CD4-positive, alpha-beta T cell (primary cell): ENCODE measurements at regions not wholly inside any gene's neighbourhood (a gene's known extent, or its start where the extent isn't known, plus 50 kb on each side); places are given as distances from the start of the nearest gene placed in this dataset.
"Not testable (repeated sequence)": the region's sequence is repeated elsewhere in the genome, so short reads cannot be mapped to it uniquely, and the experiment has no call there.

Source experiments
- ATAC-seq: fragments of 200-7000 bp; cut with Tn5 transposase; one replicate; pipeline ENCODE4 v1.10.0; 2022; ENCODE audit warnings: mild to moderate bottlenecking; ENCODE audit not compliant: poor library complexity
- CTCF ChIA-PET: fragments of 350-600 bp; sonication (Branson Sonifier 250); formaldehyde crosslinking; loops from one replicate; lab custom pipeline; 2021; ENCODE audit warnings: antibody characterized with exemption, inconsistent platforms; lab: Charles Lee
- POLR2A ChIA-PET: fragments of 350-600 bp; sonication (Branson Sonifier 250); formaldehyde crosslinking; loops from one replicate; lab custom pipeline; 2021; ENCODE audit warnings: antibody characterized with exemption, inconsistent platforms; lab: Charles Lee
- DNase-seq, 14 experiments: peaks; one replicate each; pipeline ENCODE4 v3.0.0-alpha.2; 2013 to 2020; ENCODE audit warnings: mixed read lengths in 2 of 14
- H3K27ac ChIP-seq, 2 donors: one replicate each; pipeline versions ENCODE4 v1.5.1 to v1.7.0; 2013; ENCODE audit warnings: low read length in 2 of 2, low read depth in 1 of 2, mild to moderate bottlenecking in 1 of 2
- H3K27me3 ChIP-seq, 2 experiments: 1 replicate in 1 of 2; 2 replicates in 1 of 2; pipeline versions ENCODE4 v1.6.1 to v1.7.0; 2013; ENCODE audit warnings: low read length in 2 of 2, control low read depth in 1 of 2, mild to moderate bottlenecking in 1 of 2, moderate library complexity in 1 of 2; ENCODE audit not compliant: insufficient read depth in 2 of 2, control insufficient read depth in 1 of 2
- H3K36me3 ChIP-seq: one replicate; pipeline ENCODE4 v1.6.1; 2013; ENCODE audit warnings: low read length, control low read depth; ENCODE audit not compliant: insufficient read depth
- H3K4me1 ChIP-seq: one replicate; pipeline ENCODE4 v1.6.1; 2013; ENCODE audit warnings: low read length, control low read depth; ENCODE audit not compliant: insufficient read depth
- H3K4me3 ChIP-seq: one replicate; pipeline ENCODE4 v1.5.1; 2013; ENCODE audit warnings: mild to moderate bottlenecking, low read length, moderate library complexity
- H3K9me3 ChIP-seq, 2 experiments: 1 replicate in 1 of 2; 2 replicates in 1 of 2; pipeline versions ENCODE4 v1.6.1 to v1.7.0; 2013; ENCODE audit warnings: low read length in 2 of 2, mild to moderate bottlenecking in 2 of 2, control low read depth in 1 of 2, moderate library complexity in 1 of 2; ENCODE audit not compliant: control insufficient read depth in 1 of 2, insufficient read depth in 1 of 2
- H3K27ac Mint-ChIP-seq: one replicate; pipeline ENCODE4 v1.8.0; 2020; ENCODE audit warnings: mixed read lengths
- H3K27me3 Mint-ChIP-seq: one replicate; pipeline ENCODE4 v1.8.0; 2021; ENCODE audit warnings: mixed read lengths
- H3K36me3 Mint-ChIP-seq: one replicate; pipeline ENCODE4 v1.8.0; 2021; ENCODE audit warnings: low read depth, mixed read lengths
- H3K4me1 Mint-ChIP-seq: one replicate; pipeline ENCODE4 v1.8.0; 2021; ENCODE audit warnings: low read depth, mixed read lengths
- H3K4me3 Mint-ChIP-seq: one replicate; pipeline ENCODE4 v1.8.0; 2020; ENCODE audit warnings: mild to moderate bottlenecking, mixed read lengths
- H3K9me3 Mint-ChIP-seq: one replicate; pipeline ENCODE4 v1.8.0; 2020; ENCODE audit warnings: mixed read lengths
- intact Hi-C, 2 experiments: fragments of 100-400 bp; cut with DNase I in 1 of 2; cut with micrococcal nuclease in 1 of 2; formaldehyde crosslinking; loops; one replicate each; pipeline versions ENCODE4 v1.15.1 to v1.9.0; 2023 to 2025; cut with DNase I, micrococcal nuclease
- TF ChIP-seq, protein P1 (sequence below): fragments of 200-600 bp; IDR thresholded peaks from one replicate; pipeline ENCODE4 v1.8.0; 2022; ENCODE audit warnings: antibody characterized with exemption, mild to moderate bottlenecking

DNA sequence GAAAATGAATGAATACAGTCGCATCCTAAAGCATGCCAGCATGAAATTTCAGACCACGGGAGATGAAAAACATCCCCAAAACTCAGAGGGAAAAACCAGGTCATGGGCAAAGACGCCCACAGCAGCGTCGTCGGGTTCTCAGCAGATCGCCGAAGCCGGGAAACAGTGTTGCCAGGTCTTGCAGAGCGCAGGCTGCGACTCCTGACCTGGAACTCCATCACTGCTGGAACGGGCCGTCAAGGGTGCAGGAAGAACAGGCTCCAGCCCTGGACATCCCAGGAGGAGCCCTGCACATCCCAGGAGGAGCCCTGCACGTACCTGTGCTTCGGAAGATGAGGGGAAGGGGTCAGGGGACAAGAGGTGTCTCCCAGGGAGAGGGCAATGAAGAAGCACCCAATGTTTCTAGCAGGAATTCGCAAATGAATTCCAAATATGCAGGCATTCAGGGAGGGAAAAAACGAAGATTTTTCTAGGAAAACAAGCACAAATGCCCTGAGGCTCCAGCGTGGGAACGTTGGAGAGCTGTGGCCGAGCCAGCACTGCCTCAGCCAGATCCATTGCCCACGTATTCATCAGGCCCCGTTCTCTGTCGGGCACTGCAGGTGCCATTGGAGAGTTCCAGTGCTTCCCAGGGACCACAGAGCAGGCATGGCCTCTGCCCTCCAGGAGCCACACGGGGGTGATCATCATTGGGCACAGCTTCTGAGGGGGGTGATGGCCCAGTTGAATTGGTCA, 1110.4 kb downstream of the BRD1 start:
- intact Hi-C loops = no loop called here
- no peak overlapping the region for H3K27ac ChIP-seq
- no peak overlapping the region for H3K4me3 ChIP-seq
- H3K36me3 ChIP-seq = no peaks in the 10 kb centered on the region
- Mint-ChIP-seq H3K9me3 (peaks cover 5% of the 10 kb centered on the region), H3K27ac (no peak overlapping the region), H3K4me3 (no peak overlapping the region), H3K27me3 (peaks cover 17% of the 10 kb centered on the region), H3K4me1 (no peaks in the 10 kb centered on the region), H3K36me3 (no peaks in the 10 kb centered on the region)
- H3K9me3 ChIP-seq = peaks cover 0 to 40% of the 10 kb centered on the region in 2 experiments
- ATAC-seq (no peak), DNase-seq (no peak)
- H3K27me3 ChIP-seq = no peaks in the 10 kb centered on the region
- TF ChIP-seq, protein P1, sequence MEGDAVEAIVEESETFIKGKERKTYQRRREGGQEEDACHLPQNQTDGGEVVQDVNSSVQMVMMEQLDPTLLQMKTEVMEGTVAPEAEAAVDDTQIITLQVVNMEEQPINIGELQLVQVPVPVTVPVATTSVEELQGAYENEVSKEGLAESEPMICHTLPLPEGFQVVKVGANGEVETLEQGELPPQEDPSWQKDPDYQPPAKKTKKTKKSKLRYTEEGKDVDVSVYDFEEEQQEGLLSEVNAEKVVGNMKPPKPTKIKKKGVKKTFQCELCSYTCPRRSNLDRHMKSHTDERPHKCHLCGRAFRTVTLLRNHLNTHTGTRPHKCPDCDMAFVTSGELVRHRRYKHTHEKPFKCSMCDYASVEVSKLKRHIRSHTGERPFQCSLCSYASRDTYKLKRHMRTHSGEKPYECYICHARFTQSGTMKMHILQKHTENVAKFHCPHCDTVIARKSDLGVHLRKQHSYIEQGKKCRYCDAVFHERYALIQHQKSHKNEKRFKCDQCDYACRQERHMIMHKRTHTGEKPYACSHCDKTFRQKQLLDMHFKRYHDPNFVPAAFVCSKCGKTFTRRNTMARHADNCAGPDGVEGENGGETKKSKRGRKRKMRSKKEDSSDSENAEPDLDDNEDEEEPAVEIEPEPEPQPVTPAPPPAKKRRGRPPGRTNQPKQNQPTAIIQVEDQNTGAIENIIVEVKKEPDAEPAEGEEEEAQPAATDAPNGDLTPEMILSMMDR = no peak
- ChIA-PET POLR2A (no interaction called here), CTCF (no interaction called here)
- H3K4me1 ChIP-seq = no peaks in the 10 kb centered on the region

- H3K36me3 Mint-ChIP-seq, H3K4me3 ChIP-seq, CTCF ChIA-PET, H3K9me3 Mint-ChIP-seq, H3K27ac Mint-ChIP-seq, H3K27ac ChIP-seq, H3K4me3 Mint-ChIP-seq, ATAC-seq, H3K4me1 ChIP-seq, POLR2A ChIA-PET, DNase-seq, H3K27me3 ChIP-seq, intact Hi-C loops, H3K36me3 ChIP-seq, H3K27me3 Mint-ChIP-seq, H3K4me1 Mint-ChIP-seq: not testable (repeated sequence)
- H3K9me3 ChIP-seq = peaks cover 0 to 38% of the 10 kb centered on the region in 2 experiments
These were observed 1111.5 kb downstream of the BRD1 start for GRCh38 chr22:48716154-48716553.

- ChIA-PET POLR2A (no interaction called here), CTCF (no interaction called here)
- H3K27ac ChIP-seq = no peak overlapping the region
- peaks cover 0 to 36% of the 10 kb centered on the region in 2 experiments for H3K9me3 ChIP-seq
- H3K27me3 Mint-ChIP-seq = peaks cover 9% of the 10 kb centered on the region
- no peak overlapping the region for H3K4me3 ChIP-seq
- H3K4me1 ChIP-seq = no peaks in the 10 kb centered on the region
- H3K36me3 ChIP-seq = no peaks in the 10 kb centered on the region
- ATAC-seq = no peak
- DNase-seq = no peak
- H3K27ac Mint-ChIP-seq = no peak overlapping the region
- TF ChIP-seq, protein P1 = no peak
- H3K4me1 Mint-ChIP-seq = no peaks in the 10 kb centered on the region
- intact Hi-C loops = no loop called here
- H3K36me3 Mint-ChIP-seq = no peaks in the 10 kb centered on the region
- H3K9me3 Mint-ChIP-seq = peaks cover 5% of the 10 kb centered on the region
- no peak overlapping the region for H3K4me3 Mint-ChIP-seq
- no peaks in the 10 kb centered on the region for H3K27me3 ChIP-seq
These were observed 1112.2 kb downstream of the BRD1 start for GRCh38 chr22:48715511-48715910.

DNA sequence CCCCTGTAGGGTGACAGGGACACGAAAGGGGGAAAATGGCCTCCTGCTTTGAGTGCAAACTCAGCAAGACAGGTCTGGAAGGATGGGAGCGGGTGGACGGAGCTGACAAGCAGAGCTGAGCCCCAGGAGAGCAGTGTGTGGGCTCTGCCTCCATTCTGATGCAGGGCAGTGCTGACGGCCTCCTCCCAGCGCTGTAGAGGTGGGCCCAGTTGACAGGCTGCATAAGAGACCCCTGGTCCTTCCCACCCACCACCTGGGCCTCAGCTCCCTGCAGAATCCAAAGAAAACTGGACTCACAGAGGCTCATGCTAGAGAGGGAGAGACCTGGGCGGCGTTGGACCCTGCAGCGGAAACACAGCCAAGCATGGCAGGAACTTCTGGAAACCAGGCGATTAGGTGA, 1113.4 kb downstream of the BRD1 start:
- Mint-ChIP-seq H3K4me3 (no peak overlapping the region), H3K36me3 (no peaks in the 10 kb centered on the region), H3K27ac (no peak overlapping the region), H3K27me3 (peaks cover 9% of the 10 kb centered on the region), H3K9me3 (peaks cover 5% of the 10 kb centered on the region), H3K4me1 (no peaks in the 10 kb centered on the region)
- no peaks in the 10 kb centered on the region for H3K4me1 ChIP-seq
- no peaks in the 10 kb centered on the region for H3K27me3 ChIP-seq
- DNase-seq (no peak), ATAC-seq (no peak)
- peaks cover 0 to 36% of the 10 kb centered on the region in 2 experiments for H3K9me3 ChIP-seq
- no peak overlapping the region for H3K4me3 ChIP-seq
- ChIA-PET POLR2A (no interaction called here), CTCF (no interaction called here)
- no peak overlapping the region for H3K27ac ChIP-seq
- TF ChIP-seq, protein P1 = no peak
- intact Hi-C loops = no loop called here
- no peaks in the 10 kb centered on the region for H3K36me3 ChIP-seq
